HG02763 (cell line): ENCODE measurements at regions not wholly inside any gene's neighbourhood (a gene's known extent, or its start where the extent isn't known, plus 50 kb on each side); places are given as distances from the start of the nearest gene placed in this dataset.
"Not testable (repeated sequence)": the region's sequence is repeated elsewhere in the genome, so short reads cannot be mapped to it uniquely, and the experiment has no call there.

Source experiments
- ATAC-seq: cut with Tn5 transposase; IDR thresholded peaks from one replicate; pipeline ENCODE4 v1.9.1; 2021; ENCODE audit warnings: mild to moderate bottlenecking, moderate library complexity; ENCODE audit not compliant: unreplicated experiment

DNA sequence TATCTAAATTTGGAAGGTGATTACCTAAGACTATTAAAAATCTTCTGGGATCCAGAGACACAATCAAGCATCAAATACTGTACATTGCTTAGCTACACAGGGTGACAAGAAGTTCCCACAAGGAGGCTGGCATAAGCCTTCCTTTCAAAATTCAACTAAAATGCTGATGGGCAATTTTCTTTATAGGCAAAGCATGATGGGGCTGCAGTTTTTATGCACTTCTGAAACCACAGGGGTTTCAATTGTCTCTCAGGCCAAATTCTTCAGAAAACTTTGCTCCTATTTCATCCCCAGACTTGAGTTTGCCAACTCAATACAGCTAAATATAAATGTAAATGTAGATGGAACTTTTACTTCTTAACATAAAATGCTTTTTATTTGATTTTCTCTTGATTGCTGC is 241.6 kb downstream of the ZPLD1 start:
- ATAC-seq: no peak

DNA sequence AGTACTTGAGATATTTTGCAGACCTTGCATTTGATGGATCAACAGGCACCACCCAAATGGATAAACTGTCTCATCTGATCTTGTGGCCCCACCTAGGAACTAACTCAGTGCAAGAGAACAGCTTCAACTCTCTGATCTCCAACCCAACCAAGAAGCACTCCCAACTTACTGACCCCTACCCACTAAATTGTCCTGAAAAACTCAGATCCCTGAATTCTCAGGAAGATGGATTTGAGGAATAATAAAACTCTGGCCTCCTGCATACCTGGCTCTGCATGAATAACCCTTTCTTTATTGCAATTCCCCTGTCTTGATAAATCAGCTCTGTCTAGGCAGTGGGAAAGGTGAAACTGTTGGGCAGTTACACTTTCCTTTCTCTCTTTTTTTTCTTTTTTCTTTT is 247.9 kb downstream of the ZPLD1 start:
- no peak for ATAC-seq

DNA sequence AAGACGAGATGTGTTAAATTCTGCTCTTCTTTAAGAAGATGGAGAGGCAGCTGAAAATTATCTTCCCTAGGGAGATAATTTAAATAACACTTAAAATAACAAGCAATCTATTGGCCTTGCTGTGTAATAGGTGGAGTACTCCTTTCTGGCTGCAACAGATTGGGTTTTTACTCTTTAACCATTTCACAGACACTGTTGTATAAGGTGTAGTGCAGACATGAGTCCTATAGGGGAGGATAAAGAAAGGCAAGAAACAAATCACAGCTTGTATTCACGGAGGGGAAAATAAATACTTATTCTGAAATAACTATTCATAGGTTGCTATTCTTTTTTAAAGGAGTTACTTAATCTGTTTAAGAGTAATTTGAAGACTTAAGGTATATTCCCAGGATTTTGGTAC is 252.0 kb downstream of the ZPLD1 start:
- no peak for ATAC-seq

DNA sequence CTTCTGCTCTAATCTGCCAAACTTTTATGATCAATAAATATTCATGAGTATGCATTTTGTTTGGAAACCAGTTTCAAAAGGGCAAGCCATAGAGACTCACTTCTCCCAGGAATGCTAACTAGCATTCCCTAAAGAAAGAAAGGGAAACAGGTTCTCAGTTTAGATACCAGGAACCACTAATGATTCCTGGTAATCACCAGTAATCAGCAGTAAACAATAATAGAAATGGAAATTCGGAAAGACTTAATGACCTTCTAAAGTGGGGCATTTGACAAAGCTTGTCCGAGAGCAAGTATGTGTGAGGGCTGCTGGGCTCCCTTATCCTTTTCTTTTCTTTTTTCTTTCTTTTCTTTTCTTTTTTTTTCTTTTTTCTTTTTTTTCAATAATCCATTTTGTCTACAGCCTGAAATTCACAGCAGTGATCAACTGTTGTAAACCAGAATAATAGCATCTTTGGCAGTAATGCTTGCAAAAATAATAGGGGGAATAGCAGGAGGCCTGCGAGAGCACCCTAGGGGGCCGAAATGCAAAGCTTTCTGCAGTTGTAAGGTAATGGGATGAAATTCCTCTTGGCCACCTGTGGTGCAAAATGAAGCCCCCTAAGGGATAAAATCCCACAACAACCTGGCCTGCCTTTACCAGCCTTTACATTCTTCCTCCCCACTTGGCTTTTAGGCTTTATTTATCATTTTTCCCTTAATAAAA is 253.2 kb downstream of the ZPLD1 start:
- ATAC-seq: no peak

DNA sequence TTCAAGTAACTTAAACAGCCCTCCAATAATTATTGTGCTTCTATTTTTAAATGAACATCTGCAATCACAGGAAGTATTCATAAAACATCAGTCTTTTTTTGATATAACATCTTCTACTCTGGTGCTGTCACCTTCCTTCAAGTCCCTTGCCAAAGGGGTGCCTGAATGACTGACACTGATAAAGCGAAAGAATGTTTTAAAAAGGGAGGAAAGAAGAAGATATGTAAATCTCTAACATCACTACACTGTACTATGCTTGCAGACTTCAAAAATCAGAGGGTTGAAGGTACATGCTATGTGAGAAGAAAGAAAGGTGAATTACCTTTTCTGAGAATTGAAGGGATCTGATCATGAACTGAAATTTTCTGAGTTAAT is 253.7 kb downstream of the ZPLD1 start:
- ATAC-seq: no peak

DNA sequence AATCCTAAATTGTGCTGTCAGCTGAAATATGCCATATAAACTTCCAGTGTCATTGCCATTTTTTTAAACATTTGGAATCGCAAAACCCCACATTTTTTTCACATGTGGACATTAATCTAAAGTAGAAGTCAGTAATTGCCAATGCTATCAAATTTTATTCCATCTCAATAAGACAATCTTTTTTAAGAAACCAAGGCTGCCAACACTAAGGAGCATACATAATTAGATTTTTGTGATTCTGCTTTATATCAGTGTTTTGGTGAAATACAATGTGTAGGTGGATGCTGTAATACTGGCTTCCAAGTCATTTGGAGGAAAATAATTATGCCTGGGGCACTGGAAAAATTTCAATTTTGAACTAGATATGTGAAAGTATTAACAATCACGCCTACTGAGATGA is 256.7 kb downstream of the ZPLD1 start:
- ATAC-seq: no peak

- no peak for ATAC-seq
These were observed 264.4 kb downstream of the ZPLD1 start for GRCh38 chr3:102699104-102699818.

- ATAC-seq: no peak
These were observed 265.0 kb downstream of the ZPLD1 start for GRCh38 chr3:102699819-102700140.

DNA sequence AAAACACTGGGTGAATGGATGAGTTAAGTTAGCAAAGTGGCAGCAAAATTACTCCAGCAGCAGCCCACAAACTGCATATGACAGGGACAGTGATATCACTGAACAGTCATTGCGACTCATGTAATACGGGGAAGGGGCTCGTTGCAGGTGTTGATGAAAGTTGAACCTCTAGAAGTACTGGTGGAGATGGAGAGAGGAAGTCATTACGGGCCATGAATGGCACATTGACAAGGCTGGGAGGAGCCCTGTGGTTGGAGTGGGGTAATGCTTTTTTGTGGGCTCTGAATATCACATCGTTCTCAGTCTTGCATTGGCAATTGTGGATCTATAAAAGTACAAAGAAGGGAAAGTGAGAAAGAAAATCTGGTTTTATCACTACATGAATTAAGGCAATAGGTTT is 278.1 kb downstream of the ZPLD1 start:
- ATAC-seq: no peak

DNA sequence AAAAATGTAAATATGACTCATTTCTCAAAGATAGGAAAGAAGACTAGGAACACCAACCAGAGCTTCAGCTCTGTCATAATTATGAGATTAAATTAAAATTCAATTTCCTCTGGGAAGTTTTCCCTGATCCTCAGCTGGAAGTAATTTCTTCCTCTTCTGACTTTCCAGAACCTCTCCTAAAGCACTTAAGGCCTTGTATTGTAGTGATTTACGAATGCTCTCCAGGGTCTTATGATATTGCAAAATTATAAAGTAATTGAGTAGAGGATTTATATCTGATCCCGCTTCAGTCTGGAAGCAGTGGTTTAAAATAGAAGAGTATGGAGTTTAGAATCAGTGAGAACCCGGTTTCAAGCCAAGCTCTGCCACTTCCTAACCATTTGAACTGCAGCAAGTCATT is 279.8 kb downstream of the ZPLD1 start:
- ATAC-seq: peak; percentile 14

DNA sequence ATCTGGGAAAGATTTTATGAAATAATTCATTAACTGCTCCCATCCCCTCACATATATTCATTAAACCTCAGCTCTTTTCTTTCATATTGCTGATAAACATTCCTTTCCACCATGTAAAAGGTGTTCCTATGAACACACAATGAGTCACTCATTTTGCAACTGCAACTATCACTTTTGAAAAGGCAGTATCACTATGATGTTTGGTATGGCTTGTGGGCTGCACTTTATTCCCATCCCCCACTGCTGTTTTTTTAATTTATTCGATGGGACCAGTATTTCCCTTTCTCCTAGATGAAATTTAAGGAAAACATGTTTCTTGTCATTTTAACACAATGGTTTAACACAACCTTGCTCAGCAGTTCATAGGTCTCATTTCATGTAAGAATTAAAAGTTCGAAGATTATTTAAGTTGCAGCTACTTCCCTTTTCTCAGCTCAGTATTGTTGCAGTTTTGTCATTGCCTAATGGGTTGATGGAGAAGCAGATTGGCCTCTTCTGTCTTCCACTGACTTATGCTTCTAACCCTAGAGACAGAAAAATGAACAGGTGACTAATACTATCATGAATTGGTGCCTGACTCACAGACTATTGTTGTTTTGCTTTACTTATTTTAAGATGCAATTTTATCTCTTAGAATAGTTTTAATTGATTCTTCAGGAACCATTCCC is 280.3 kb downstream of the ZPLD1 start:
- ATAC-seq: peak; percentile 83

DNA sequence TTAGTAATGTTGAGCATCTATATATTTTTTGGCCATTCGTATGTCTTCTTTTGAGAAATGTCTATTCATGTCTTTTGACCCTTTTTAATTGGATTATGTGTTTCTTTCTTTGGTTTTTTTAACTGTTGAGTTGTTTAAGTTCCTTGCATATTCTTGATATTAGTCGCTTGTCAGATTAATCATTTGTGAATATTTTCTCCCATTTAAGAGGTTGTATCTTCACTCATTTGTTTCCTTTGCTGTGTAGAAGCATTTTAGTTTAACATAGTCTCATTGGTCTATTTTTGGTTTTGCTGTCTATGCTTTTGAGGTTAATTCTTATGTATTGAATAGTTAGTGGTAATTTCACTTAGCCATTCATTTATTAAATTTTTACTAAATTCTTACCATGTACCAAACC is 283.8 kb downstream of the ZPLD1 start:
- no peak for ATAC-seq

DNA sequence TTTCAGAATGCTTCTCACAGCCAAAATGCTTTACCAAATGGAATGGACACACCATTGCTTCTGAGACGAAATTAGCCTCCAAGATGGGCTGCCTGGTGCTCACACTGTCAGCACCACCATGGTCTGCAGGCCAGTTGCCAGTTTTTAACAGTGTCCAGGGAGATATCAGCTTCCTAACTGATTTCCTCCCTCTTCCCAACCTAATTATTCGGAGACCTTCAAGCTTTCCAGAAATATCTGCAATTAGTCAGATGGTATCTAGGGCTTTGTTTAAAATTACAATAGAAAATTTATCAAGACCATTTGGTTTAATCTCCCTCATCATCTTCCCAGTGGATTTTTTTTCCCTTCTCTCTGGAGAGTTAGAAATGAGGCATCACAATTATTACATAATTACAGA is 287.5 kb downstream of the ZPLD1 start:
- ATAC-seq: no peak

DNA sequence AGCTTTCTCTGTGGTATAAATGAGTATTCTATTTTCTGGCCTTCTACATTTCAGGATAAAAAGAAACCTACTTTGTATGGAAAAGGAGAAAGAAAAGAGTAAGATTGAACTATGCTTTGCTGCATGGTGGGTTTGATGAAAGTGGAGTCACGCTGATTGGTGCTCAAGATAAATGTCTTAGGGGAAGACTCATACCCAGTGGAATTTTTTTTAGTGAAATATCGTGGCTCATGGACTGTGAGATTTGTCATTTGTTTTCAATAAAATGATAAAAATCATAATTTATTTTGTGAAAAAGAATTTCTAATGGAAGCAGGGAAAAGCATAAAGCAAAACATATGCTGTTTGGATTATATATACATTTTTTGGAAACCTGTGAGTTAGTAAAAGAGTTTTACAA is 292.5 kb downstream of the ZPLD1 start:
- no peak for ATAC-seq

- not testable (repeated sequence) for ATAC-seq
These were observed 297.8 kb downstream of the ZPLD1 start for GRCh38 chr3:102732581-102732980.

DNA sequence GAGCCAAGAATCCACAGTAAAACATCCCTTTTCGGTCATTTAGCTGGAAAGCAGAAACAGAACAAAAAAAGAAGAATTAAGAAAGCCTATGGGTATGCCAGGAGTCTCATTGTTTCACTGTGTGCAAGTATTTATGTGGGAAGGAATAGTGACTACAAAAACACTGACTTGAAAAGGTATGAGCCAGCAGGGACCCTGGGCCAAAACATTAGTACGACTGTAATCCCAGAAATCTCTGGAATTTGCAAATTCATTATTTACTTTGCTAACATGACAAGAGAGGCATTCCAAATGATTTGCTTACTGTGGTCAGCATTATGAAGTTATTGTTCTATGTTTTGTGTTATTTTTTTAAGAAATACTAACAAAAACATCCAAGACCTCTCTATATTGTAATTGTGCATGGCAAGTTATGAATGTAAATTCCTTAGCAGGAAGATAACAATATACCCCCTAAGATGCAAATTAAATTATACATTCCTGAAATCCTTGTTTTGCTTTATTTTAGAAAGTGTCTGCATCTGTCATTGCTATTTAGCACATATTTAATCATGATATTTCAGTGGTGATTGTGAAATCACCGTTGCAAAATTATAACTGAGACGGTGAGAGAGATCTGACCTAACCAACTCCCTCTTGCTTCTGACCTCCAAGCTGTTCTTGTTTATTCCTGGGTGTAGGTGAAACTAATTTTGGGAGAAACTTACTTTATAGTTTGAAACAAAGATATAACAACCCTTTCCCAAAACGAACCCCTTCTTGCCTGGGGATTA is 299.2 kb downstream of the ZPLD1 start:
- ATAC-seq: no peak

DNA sequence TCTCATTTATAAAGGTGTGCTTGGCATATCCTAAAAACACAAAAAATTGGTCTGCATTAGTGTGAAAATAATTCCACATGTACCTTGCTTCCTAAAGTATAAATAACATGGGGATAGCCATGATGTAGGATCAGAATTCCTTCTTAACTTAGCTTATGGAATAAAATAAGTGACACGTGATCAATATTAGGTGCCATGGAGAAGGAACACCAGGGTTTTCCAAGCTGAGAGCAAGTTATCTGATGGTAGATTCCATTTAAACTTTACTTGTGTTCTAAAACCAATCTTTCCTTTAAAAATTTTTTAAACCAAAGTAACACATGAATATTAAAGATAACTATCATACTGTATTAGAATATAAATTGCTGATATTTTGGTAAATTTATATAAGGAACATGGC is 300.5 kb downstream of the ZPLD1 start:
- ATAC-seq: no peak

GRCh38 chr3:102736288-102736974 is 301.6 kb downstream of the ZPLD1 start:
- ATAC-seq: no peak

- no peak for ATAC-seq
These were observed 302.1 kb downstream of the ZPLD1 start for GRCh38 chr3:102736975-102737304.

- no peak for ATAC-seq
These were observed 302.5 kb downstream of the ZPLD1 start for GRCh38 chr3:102737353-102737752.

DNA sequence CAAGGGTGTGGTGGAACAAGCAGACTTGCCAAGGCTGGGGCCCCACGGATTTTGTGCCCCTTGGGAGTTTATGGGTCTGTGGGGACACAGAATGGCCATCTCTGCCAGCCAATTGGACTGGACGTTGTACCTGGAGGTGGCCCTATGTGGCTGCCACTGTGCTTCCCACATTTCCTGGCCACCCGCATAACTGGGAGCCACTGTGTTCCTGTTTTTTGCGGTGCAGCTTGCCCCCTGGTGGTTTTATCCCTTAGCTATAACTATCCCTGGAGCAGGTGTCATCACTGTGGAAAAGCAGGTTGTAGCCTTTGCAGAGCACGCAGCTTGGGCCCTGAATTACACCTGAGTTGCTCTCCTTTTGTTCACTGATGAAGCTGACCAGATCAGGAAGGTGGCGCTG is 306.3 kb downstream of the ZPLD1 start:
- ATAC-seq: no peak
